ENCODE measurements at regions not wholly inside any gene's neighbourhood (a gene's known extent, or its start where the extent isn't known, plus 50 kb on each side); places are given as distances from the start of the nearest gene placed in this dataset.

DNA sequence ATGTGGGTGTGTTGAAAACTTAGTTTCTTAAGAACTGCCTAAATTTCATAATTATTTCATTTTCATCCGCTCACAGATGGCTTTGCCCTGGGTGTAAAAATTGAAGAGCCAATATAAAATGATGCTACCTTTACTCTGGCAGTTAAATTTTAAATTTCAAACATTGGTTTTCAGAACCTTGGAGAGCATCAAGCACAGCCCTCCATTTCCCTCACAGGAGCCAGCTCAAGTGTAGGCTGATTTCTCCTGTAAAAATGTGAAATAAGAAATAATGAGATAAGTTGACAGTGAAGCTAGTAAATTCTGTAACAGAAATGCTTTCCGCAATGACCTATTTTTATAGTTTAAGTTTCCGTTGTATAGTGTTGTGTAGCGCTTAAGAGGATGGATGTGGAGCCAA is 53.9 kb upstream of the AKT3 start:
- DNase-seq (no peak), ATAC-seq (no peak)
- H3K27ac ChIP-seq (ENCODE audit: low read length): no peak overlapping the region
- no peaks in the 10 kb centered on the region for H3K4me1 ChIP-seq (ENCODE audit: control insufficient read depth, insufficient read depth, low read length)
- no peaks in the 10 kb centered on the region for H3K9me3 ChIP-seq (ENCODE audit: control insufficient read depth, low read length)
- 79% methylated on average over 4 of the region's 4 CpGs for WGBS
- H3K27me3 ChIP-seq (ENCODE audit: control insufficient read depth, insufficient read depth): no peaks in the 10 kb centered on the region
- intact Hi-C loops (cut with DNase I): no loop called here
- no peak overlapping the region for H3K4me3 ChIP-seq (ENCODE audit: low read length)

- intact Hi-C loops (cut with DNase I): no loop called here
- Histone ChIP-seq H3K9me3 (ENCODE audit: control insufficient read depth, low read length) (no peaks in the 10 kb centered on the region), H3K27ac (ENCODE audit: low read length) (no peak overlapping the region), H3K4me1 (ENCODE audit: control insufficient read depth, insufficient read depth, low read length) (no peaks in the 10 kb centered on the region), H3K27me3 (ENCODE audit: control insufficient read depth, insufficient read depth) (no peaks in the 10 kb centered on the region), H3K4me3 (ENCODE audit: low read length) (no peak overlapping the region)
- DNase-seq: no peak
- 73% methylated on average over 4 of the region's 4 CpGs for WGBS
- ATAC-seq: no peak
These were observed 53.0 kb upstream of the AKT3 start for GRCh38 chr1:243903041-243903440.

DNA sequence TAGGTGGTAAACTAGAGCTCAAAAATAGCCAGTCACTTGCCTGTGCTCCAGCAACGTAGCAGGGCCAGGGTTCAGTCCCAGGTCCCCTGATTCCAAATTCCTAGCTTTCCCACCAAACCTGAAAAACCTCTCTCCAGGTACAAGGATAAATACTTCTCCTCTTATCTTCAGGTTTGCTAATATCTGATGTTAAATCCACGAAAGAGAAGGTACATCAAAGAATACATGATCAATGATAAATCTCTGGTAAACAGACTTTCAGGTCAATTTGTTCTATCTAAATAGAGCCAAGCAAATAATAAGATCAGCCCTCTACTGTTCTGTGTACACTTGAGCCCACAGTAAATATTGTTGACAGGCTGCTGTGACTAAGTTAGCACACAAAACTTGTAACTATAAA is 52.1 kb upstream of the AKT3 start:
- intact Hi-C loops (cut with DNase I): no loop called here
- no peaks in the 10 kb centered on the region for H3K4me1 ChIP-seq (ENCODE audit: control insufficient read depth, insufficient read depth, low read length)
- H3K27ac ChIP-seq (ENCODE audit: low read length): no peak overlapping the region
- DNase-seq (no peak), ATAC-seq (no peak)
- H3K9me3 ChIP-seq (ENCODE audit: control insufficient read depth, low read length): no peaks in the 10 kb centered on the region
- no peak overlapping the region for H3K4me3 ChIP-seq (ENCODE audit: low read length)
- no peaks in the 10 kb centered on the region for H3K27me3 ChIP-seq (ENCODE audit: control insufficient read depth, insufficient read depth)
- 59% methylated on average over 2 of the region's 2 CpGs for WGBS
